H1 (cell line): ENCODE measurements at regions not wholly inside any gene's neighbourhood (a gene's known extent, or its start where the extent isn't known, plus 50 kb on each side); places are given as distances from the start of the nearest gene placed in this dataset.

Source experiments
- CTCF ChIA-PET: fragments of 300-600 bp; sonication (Branson Sonifier 250); formaldehyde crosslinking; loops from one replicate; lab custom pipeline; 2021; ENCODE audit not compliant: partially characterized antibody; lab: Charles Lee
- POLR2A ChIA-PET: fragments of 300-600 bp; sonication (Branson Sonifier 250); formaldehyde crosslinking; loops from one replicate; lab custom pipeline; 2021; ENCODE audit warnings: inconsistent platforms; ENCODE audit not compliant: partially characterized antibody; lab: Charles Lee
- DNase-seq, 2 experiments: peaks; one replicate each; pipeline versions ENCODE4 v3.0.0 to v3.0.0-alpha.2; 2010 to 2022; ENCODE audit warnings: low spot score in 2 of 2, low read depth in 1 of 2, mixed read lengths in 1 of 2
- FAIRE-seq: peaks from 2 replicates; lab custom pipeline; 2011; peaks lifted over from hg19 to GRCh38; lab: Jason Lieb, UNC
- H2AFZ ChIP-seq: 2 replicates; pipeline ENCODE4 v1.8.1; 2012; ENCODE audit warnings: low read length, inconsistent platforms
- H2AK5ac ChIP-seq: 2 replicates; pipeline ENCODE4 v1.6.1; 2013; ENCODE audit warnings: low read depth, low read length
- H2BK120ac ChIP-seq: replicated peaks from 2 replicates; pipeline ENCODE3; 2013; ENCODE audit warnings: low read depth, low read length, inconsistent platforms
- H2BK12ac ChIP-seq: 2 replicates; pipeline ENCODE4 v1.6.1; 2013; ENCODE audit warnings: low read depth, low read length
- H2BK15ac ChIP-seq: 2 replicates; pipeline ENCODE4 v1.6.1; 2013; ENCODE audit warnings: low read length
- H2BK20ac ChIP-seq: 2 replicates; pipeline ENCODE4 v1.6.1; 2013; ENCODE audit warnings: low read length
- H2BK5ac ChIP-seq: 2 replicates; pipeline ENCODE4 v1.6.1; 2013; ENCODE audit warnings: low read depth, low read length
- H3K14ac ChIP-seq: 2 replicates; pipeline ENCODE4 v1.6.1; 2013; ENCODE audit warnings: inconsistent platforms; ENCODE audit not compliant: insufficient read length
- H3K18ac ChIP-seq: 2 replicates; pipeline ENCODE4 v1.6.1; 2013; ENCODE audit warnings: low read length; ENCODE audit errors: extremely low read depth
- H3K23ac ChIP-seq: 2 replicates; pipeline ENCODE4 v1.6.1; 2013; ENCODE audit warnings: inconsistent platforms; ENCODE audit not compliant: insufficient read length
- H3K23me2 ChIP-seq: 2 replicates; pipeline ENCODE4 v1.6.1; 2013; ENCODE audit warnings: low read depth, low read length
- H3K27ac ChIP-seq: 2 replicates; pipeline ENCODE4 v1.6.1; 2011; ENCODE audit warnings: low read depth, low read length, inconsistent platforms
- H3K27me3 ChIP-seq, 4 experiments: replicated peaks in 1 of 4; 1 replicate in 1 of 4; 2 replicates in 3 of 4; pipeline versions ENCODE4 v1.6.1 to v1.8.1; 2011 to 2013; ENCODE audit warnings: low read length in 3 of 4, mild to moderate bottlenecking in 3 of 4, inconsistent platforms in 2 of 4, mixed read lengths in 2 of 4, moderate library complexity in 1 of 4; ENCODE audit not compliant: control insufficient read depth in 3 of 4, insufficient read depth in 3 of 4; ENCODE audit errors: extremely low read depth in 1 of 4
- H3K36me3 ChIP-seq, 4 experiments: 2 replicates each; pipeline versions ENCODE4 v1.6.1 to v1.8.1; 2011 to 2013; ENCODE audit warnings: mild to moderate bottlenecking in 4 of 4, low read length in 3 of 4, moderate library complexity in 2 of 4, control low read depth in 1 of 4, inconsistent platforms in 1 of 4; ENCODE audit not compliant: insufficient read depth in 4 of 4, control insufficient read depth in 2 of 4
- H3K4ac ChIP-seq: replicated peaks from 2 replicates; pipeline ENCODE3; 2013; ENCODE audit warnings: low read length, low read depth, mixed read lengths, inconsistent platforms; ENCODE audit not compliant: insufficient read length
- H3K4me1 ChIP-seq, 4 experiments: replicated peaks in 1 of 4; 1 replicate in 1 of 4; 2 replicates in 3 of 4; pipeline versions ENCODE4 v1.6.1 to v1.8.1; 2011 to 2013; ENCODE audit warnings: low read length in 3 of 4, inconsistent platforms in 2 of 4, mixed read lengths in 1 of 4; ENCODE audit not compliant: insufficient read depth in 4 of 4, control insufficient read depth in 3 of 4
- H3K4me2 ChIP-seq, 2 experiments: 2 replicates each; pipeline versions ENCODE4 v1.6.1 to v1.8.1; 2011 to 2013; ENCODE audit warnings: low read depth in 2 of 2, low read length in 2 of 2, control low read depth in 1 of 2, inconsistent platforms in 1 of 2, mild to moderate bottlenecking in 1 of 2; ENCODE audit not compliant: insufficient read depth in 1 of 2
- H3K4me3 ChIP-seq, 4 experiments: fragments of 200-600, 300-600 bp in 1 of 4; sonication (generic), shearing (Covaris generic), sonication (Bioruptor Twin) in 1 of 4; 2 replicates each; pipeline versions ENCODE4 v1.5.1 to v1.8.1; 2011 to 2016; ENCODE audit warnings: low read length in 4 of 4, low read depth in 3 of 4, control low read depth in 2 of 4, inconsistent platforms in 2 of 4, mild to moderate bottlenecking in 2 of 4, mixed read lengths in 1 of 4, moderate library complexity in 1 of 4; ENCODE audit not compliant: insufficient read depth in 2 of 4; ENCODE audit errors: extremely low read depth in 1 of 4
- H3K56ac ChIP-seq: replicated peaks from 2 replicates; pipeline ENCODE3; 2013; ENCODE audit warnings: low read depth, mild to moderate bottlenecking, mixed read lengths, low read length, inconsistent platforms; ENCODE audit not compliant: insufficient read length
- H3K79me1 ChIP-seq: 2 replicates; pipeline ENCODE4 v1.6.1; 2013; ENCODE audit warnings: low read depth, low read length, control low read depth
- H3K79me2 ChIP-seq, 2 experiments: 2 replicates each; pipeline versions ENCODE4 v1.6.1 to v1.8.1; 2012 to 2013; ENCODE audit warnings: low read length in 2 of 2, mild to moderate bottlenecking in 2 of 2, inconsistent platforms in 1 of 2; ENCODE audit not compliant: insufficient read depth in 2 of 2, control insufficient read depth in 1 of 2
- H3K9ac ChIP-seq, 4 experiments: replicated peaks in 1 of 4; 1 replicate in 1 of 4; 2 replicates in 3 of 4; pipeline versions ENCODE4 v1.6.1 to v1.8.1; 2011 to 2013; ENCODE audit warnings: low read depth in 3 of 4, low read length in 3 of 4, control low read depth in 2 of 4, mild to moderate bottlenecking in 2 of 4, moderate library complexity in 2 of 4, inconsistent platforms in 1 of 4; ENCODE audit errors: extremely low read depth in 1 of 4
- H3K9me3 ChIP-seq, 2 experiments: 2 replicates each; pipeline versions ENCODE4 v1.6.1 to v1.8.1; 2012 to 2013; ENCODE audit warnings: mild to moderate bottlenecking in 2 of 2, moderate library complexity in 2 of 2, control low read depth in 1 of 2, inconsistent platforms in 1 of 2, low read depth in 1 of 2, low read length in 1 of 2, mixed read lengths in 1 of 2; ENCODE audit not compliant: insufficient read depth in 2 of 2
- H4K20me1 ChIP-seq, 2 experiments: replicated peaks in 1 of 2; 2 replicates each; pipeline versions ENCODE3 to v1.8.1; 2011 to 2013; ENCODE audit warnings: inconsistent platforms in 2 of 2, low read length in 2 of 2, mild to moderate bottlenecking in 1 of 2; ENCODE audit not compliant: insufficient read depth in 2 of 2, control insufficient read depth in 1 of 2
- H4K5ac ChIP-seq: 2 replicates; pipeline ENCODE4 v1.6.1; 2013; ENCODE audit warnings: low read length, low read depth, mixed read lengths, inconsistent platforms; ENCODE audit not compliant: insufficient read length
- H4K8ac ChIP-seq: 2 replicates; pipeline ENCODE4 v1.8.0; 2013; ENCODE audit warnings: mild to moderate bottlenecking, moderate library complexity, low read length, inconsistent platforms; ENCODE audit not compliant: insufficient read depth; ENCODE audit errors: extremely low read depth
- H4K91ac ChIP-seq: replicated peaks from 2 replicates; pipeline ENCODE3; 2013; ENCODE audit warnings: low read length, mixed read lengths, inconsistent platforms; ENCODE audit not compliant: insufficient read length
- BCL11A ChIP-seq, 2 experiments: IDR thresholded peaks; one replicate each; pipeline ENCODE4 v1.6.1; 2011; ENCODE audit warnings: low read depth in 2 of 2, low read length in 2 of 2, mild to moderate bottlenecking in 2 of 2
- CHD2 ChIP-seq: IDR thresholded peaks from 2 replicates; pipeline ENCODE4 v1.6.1; 2012; ENCODE audit warnings: low read length, improper control_type of control experiment
- PHF8 ChIP-seq: fragments of 200-600 bp; sonication (generic); conservative IDR thresholded peaks from 2 replicates; pipeline ENCODE4 v1.7.1; 2012; ENCODE audit warnings: low read depth, mild to moderate bottlenecking, inconsistent platforms, low read length, moderate library complexity
- POLR2A ChIP-seq, 2 experiments: IDR thresholded peaks; 1 replicate in 1 of 2; 2 replicates in 1 of 2; pipeline ENCODE4 v1.6.1; 2011; ENCODE audit warnings: low read depth in 2 of 2, low read length in 2 of 2, mild to moderate bottlenecking in 2 of 2; ENCODE audit errors: control extremely low read depth in 1 of 2
- POLR2AphosphoS5 ChIP-seq: IDR thresholded peaks from 2 replicates; pipeline ENCODE4 v1.6.1; 2011; ENCODE audit warnings: low read depth, low read length
- POU5F1 ChIP-seq: IDR thresholded peaks from 2 replicates; pipeline ENCODE4 v1.6.1; 2011; ENCODE audit warnings: low read depth, mild to moderate bottlenecking, low read length, moderate library complexity
- RFX5 ChIP-seq: IDR thresholded peaks from 2 replicates; pipeline ENCODE4 v1.6.1; 2011; ENCODE audit warnings: low read depth, low read length, improper control_type of control experiment, borderline replicate concordance
- SRF ChIP-seq: IDR thresholded peaks from 2 replicates; pipeline ENCODE4 v1.6.1; 2011; ENCODE audit warnings: mild to moderate bottlenecking, low read depth, low read length, moderate library complexity
- TAF7 ChIP-seq: optimal IDR thresholded peaks from 2 replicates; pipeline ENCODE3; 2011; ENCODE audit warnings: low read depth, mild to moderate bottlenecking, inconsistent platforms, low read length, moderate library complexity, borderline replicate concordance
- TCF12 ChIP-seq: IDR thresholded peaks from 2 replicates; pipeline ENCODE4 v1.6.1; 2011; ENCODE audit warnings: low read depth, mild to moderate bottlenecking, low read length
- WGBS, 2 experiments: shearing (Covaris generic) in 1 of 2; methylation state at CpG; one replicate each; pipeline versions ENCODE4 v1.1.6 to v1.1.7; 2013 to 2015; ENCODE audit warnings: low lambda C conversion rate in 2 of 2, mixed read lengths in 2 of 2, inconsistent platforms in 1 of 2, low coverage in 1 of 2, missing lambda C conversion rate in 1 of 2; ENCODE audit not compliant: insufficient replicate concordance in 2 of 2, insufficient coverage in 1 of 2, insufficient read length in 1 of 2; ENCODE audit errors: extremely low coverage in 1 of 2, missing lambda C conversion rate in 1 of 2; 5-methylcytosine and 5-hydroxymethylcytosine counted together
- TF ChIP-seq, protein P1 (sequence below): IDR thresholded peaks from 2 replicates; pipeline ENCODE4 v1.6.1; 2012; ENCODE audit warnings: inconsistent platforms

DNA sequence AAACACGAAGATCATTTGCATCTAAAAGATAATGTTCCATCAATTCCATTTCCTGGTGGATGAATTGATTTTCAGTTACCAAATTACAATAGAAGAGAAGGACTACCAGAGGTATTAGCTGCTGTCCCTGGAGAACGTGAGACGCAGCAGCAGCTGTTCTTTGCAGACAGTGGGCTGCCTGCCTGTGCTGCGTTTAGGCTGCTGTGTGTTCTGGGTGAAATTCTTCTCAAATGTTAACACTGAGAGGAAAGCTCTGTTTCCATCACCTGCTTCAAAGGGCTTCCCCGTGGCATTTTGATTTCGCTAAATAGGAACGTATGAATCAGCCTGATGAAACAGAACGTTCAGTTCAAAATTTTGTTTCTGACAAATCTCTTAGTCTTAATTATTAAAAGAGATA lies 362.2 kb downstream of the C6orf118 start:
- Histone ChIP-seq H3K79me2 (no peaks in the 10 kb centered on the region), H3K56ac (no peak overlapping the region), H2BK120ac (no peak overlapping the region), H4K20me1 (no peaks in the 10 kb centered on the region), H3K27me3 (no peaks in the 10 kb centered on the region), H3K4me3 (no peak overlapping the region), H4K5ac (no peak overlapping the region), H3K27ac (no peak overlapping the region), H3K4me1 (no peaks in the 10 kb centered on the region), H2BK15ac (no peak overlapping the region), H3K4ac (no peak overlapping the region), H3K36me3 (no peaks in the 10 kb centered on the region), H2BK5ac (no peak overlapping the region), H3K18ac (no peak overlapping the region), H2AK5ac (no peak overlapping the region), H3K9me3 (no peaks in the 10 kb centered on the region), H3K9ac (no peak overlapping the region), H4K8ac (no peak overlapping the region), H4K91ac (no peak overlapping the region), H2AFZ (0 out of 2 replicates have a peak overlapping the region, but pooled peaks have one; percentile 1), H2BK20ac (no peak overlapping the region), H3K23me2 (no peaks in the 10 kb centered on the region), H3K14ac (no peak overlapping the region), H3K79me1 (no peaks in the 10 kb centered on the region), H3K4me2 (no peak overlapping the region), H2BK12ac (no peak overlapping the region), H3K23ac (no peak overlapping the region)
- TF ChIP-seq SRF (no peak), RFX5 (no peak), TAF7 (no peak), CHD2 (no peak), POLR2AphosphoS5 (no peak), TCF12 (no peak), POLR2A (IDR thresholded peaks at IDR 0.05; ENCODE audit: control extremely low read depth in 1 of 2, low read depth in 2 of 2, low read length in 2 of 2) (no peak), PHF8 (no peak), POU5F1 (no peak), BCL11A (IDR thresholded peaks at IDR 0.05; ENCODE audit: low read depth in 2 of 2, low read length in 2 of 2) (no peak)
- TF ChIP-seq, protein P1, sequence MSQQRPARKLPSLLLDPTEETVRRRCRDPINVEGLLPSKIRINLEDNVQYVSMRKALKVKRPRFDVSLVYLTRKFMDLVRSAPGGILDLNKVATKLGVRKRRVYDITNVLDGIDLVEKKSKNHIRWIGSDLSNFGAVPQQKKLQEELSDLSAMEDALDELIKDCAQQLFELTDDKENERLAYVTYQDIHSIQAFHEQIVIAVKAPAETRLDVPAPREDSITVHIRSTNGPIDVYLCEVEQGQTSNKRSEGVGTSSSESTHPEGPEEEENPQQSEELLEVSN, result no peak
- 93% methylated on average over 8 of the region's 8 CpGs; no CpG with 5 or more reads in 1 of the 2 experiments for WGBS, 2 experiments
- POLR2A ChIA-PET, result no interaction called here
- CTCF ChIA-PET, result no interaction called here
- DNase-seq, result no peak
- FAIRE-seq, result no peak
